Stimulated activated CD4-positive, alpha-beta T cell treated with anti-CD3 and anti-CD28 coated beads, Interleukin-2, amount 100 ng/mL, for 4 hours (primary cell): ENCODE measurements at regions not wholly inside any gene's neighbourhood (a gene's known extent, or its start where the extent isn't known, plus 50 kb on each side); places are given as distances from the start of the nearest gene placed in this dataset.
"Not testable (repeated sequence)": the region's sequence is repeated elsewhere in the genome, so short reads cannot be mapped to it uniquely, and the experiment has no call there.

Experiments used
- DNase-seq: peaks from one replicate; pipeline ENCODE4 v3.0.0-alpha.2; 2020; ENCODE audit warnings: low read depth

- DNase-seq: no peak
Measured at GRCh38 chr10:25867321-25867720, 66.7 kb upstream of the MYO3A start.

- no peak for DNase-seq
Measured at GRCh38 chr10:25869067-25869591, 64.9 kb upstream of the MYO3A start.

DNA sequence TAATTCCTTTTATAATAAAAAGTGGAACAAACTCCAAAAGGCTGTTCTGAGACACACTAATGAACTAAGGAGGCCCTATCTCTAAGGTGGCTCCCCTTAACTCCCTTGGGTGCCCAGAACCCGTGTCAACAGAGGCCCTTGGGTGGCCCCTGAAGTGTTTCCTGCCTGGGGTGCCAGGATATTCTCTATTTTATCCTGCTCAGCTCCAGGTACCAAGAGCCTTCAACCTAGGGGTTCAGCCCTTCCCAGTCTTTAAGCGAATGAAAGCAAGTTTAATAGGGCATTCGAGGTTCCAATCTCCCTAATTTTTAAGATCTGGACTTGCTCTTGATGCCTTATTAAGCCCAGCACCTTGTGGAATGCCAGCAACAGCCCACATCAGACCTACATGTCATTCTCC is 64.4 kb upstream of the MYO3A start:
- DNase-seq: no peak

DNA sequence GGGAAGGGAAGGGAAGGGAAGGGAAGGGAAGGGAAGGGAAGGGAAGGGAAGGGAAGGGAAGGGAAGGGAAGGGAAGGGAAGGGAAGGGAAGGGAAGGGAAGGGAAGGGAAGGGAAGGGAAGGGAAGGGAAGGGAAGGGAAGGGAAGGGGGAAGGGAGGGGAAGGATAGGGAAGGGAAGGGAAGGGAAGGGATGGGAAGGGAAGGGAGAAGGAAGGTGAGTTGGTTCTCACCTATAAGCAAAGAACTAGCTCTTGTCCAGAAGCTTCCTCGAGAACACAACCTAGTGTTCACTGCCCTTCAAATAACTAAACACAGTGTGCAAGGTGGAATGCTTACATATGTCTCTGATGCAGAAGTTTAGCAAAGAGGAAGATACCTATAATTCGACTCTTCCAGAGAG is 59.6 kb upstream of the MYO3A start:
- DNase-seq: not testable (repeated sequence)

GRCh38 chr10:25875556-25876165 is 58.4 kb upstream of the MYO3A start:
- DNase-seq: peak; percentile 38

GRCh38 chr10:25877296-25877695 is 56.7 kb upstream of the MYO3A start:
- no peak for DNase-seq
